ENCODE measurements at regions not wholly inside any gene's neighbourhood (a gene's known extent, or its start where the extent isn't known, plus 50 kb on each side); places are given as distances from the start of the nearest gene placed in this dataset.

DNA sequence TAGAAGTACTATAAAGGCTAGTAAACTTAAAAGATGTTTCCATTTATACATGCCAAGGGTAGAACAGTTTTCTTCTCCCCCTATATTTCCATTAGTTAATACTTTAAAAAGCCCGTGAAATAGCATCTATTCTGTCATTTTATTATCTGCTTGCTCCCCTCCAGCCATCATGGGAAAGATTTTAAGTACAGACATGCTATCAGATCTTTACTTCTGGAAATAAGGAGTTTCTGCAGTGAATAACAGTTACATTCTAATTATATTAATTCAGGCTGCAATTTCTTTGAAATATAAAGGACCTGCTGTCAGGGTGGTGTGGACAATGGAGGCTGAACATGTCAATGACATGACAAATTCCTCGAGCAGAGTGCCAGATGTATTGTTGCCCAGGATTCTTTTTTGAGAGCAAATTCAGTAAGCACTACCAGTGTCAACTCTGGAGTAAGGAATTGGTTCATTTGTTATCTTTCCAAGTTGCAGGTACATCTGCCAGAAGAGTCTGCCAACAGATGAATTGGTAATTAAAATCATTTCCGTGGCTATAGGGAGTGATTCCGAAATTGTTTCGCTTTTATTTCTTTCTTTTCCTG, 151.3 kb downstream of the BTG1 start:
- no peak for ATAC-seq

DNA sequence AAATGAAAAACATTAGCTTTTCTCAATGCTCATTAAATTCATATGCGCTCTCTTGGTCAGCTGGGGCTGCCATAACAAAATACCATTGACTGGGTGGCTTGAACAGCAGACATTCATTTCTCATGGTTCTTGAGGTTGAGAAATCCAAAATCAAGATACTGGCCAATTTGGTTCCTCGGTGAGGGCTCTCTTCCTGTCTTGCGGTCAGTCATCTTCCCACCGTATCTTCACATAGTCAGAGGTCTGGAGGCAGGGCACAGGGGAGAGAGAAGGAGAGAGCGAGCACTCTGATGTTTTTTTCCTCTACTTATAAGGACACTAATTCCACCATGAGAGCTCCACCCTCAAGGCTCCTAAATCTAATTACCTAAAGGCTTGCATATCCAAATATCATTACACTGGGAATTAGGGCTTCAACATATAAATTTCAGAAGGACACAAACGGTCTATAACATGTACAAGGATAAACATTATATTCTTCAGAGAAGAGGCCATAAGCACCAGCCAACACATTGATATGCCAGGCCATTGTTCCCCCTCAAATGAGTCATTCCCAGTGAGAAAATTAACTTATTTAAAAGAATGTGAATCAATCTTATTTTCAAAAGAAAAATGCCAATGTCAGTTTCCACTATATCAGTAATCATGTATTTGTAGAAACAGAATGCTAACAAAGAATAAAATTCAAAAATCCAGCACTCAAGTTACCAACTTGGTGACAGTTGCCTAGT, 152.2 kb downstream of the BTG1 start:
- no peak for ATAC-seq

DNA sequence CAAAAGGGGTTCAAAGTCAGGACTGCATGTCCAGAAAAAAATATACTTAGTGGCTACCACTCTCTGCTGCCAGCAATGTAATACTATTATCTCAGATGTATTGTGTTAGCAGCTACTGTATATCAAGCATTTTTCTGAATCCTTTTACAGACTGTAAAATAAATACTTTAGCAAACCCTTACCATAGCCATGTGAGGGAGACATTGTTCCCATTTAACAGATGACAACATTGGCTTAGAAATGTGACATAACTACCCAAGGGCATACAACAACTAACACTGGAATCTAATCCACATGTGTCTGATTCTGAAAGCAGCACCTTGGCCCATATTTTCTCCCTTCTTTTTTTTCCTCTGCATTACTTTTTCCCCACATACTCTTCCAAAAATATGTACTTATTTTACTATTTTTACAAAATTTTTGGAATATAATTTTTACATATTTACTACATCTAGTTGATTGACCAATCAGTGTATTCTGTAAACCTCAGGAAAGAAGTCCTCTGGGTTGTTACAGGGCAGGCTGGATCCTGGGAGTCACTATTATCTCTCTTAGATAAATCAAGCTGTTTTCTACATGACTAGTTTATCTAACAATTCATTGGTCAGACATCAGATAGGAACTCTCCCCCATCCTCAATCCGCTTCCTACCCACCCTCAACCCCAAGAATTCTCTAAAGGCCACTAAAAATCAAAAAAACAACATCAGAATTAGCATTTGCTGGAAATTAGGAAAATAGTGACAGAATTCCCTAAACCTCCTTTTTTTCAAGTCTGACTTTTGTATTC, 154.1 kb downstream of the BTG1 start:
- peak in 1 of 2 donors; percentile 36 for ATAC-seq

DNA sequence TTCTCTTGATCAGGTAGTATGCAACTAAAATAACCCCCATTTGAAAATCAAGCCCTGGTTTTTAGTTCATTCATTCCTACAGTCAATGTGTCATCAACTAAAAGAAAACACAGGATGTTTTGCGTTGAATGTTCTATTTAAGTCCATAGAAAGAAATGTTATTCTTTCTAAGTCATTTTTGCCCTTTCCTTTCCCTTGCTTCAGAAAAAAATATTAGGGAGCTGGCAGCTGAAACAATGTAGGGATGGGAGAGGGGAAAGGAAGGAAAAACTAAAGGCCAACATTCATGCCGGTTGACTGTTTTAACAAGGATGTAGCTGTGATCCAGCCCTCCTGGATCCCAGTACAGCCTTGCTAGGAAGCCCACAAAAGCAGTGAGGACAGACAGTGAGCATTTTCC, 155.1 kb downstream of the BTG1 start:
- no peak for ATAC-seq

DNA sequence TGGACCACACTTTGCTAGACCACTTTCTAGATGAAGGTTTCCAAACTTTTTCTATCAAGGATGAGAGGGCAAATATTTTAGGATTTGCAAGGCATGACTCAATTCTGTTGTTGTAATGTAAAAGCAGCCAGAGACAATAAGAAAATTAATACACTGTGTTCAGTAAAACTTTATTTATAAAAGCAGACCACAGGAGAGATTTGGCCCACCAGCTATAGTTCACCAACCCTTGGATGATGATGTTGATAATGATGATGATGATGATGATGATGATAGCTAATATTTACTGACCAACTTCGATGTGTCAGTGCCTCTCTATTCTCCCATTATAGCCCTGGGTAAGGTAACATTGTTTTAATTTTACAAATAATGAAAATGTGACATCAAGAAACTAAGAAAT, 156.5 kb downstream of the BTG1 start:
- ATAC-seq = no peak

DNA sequence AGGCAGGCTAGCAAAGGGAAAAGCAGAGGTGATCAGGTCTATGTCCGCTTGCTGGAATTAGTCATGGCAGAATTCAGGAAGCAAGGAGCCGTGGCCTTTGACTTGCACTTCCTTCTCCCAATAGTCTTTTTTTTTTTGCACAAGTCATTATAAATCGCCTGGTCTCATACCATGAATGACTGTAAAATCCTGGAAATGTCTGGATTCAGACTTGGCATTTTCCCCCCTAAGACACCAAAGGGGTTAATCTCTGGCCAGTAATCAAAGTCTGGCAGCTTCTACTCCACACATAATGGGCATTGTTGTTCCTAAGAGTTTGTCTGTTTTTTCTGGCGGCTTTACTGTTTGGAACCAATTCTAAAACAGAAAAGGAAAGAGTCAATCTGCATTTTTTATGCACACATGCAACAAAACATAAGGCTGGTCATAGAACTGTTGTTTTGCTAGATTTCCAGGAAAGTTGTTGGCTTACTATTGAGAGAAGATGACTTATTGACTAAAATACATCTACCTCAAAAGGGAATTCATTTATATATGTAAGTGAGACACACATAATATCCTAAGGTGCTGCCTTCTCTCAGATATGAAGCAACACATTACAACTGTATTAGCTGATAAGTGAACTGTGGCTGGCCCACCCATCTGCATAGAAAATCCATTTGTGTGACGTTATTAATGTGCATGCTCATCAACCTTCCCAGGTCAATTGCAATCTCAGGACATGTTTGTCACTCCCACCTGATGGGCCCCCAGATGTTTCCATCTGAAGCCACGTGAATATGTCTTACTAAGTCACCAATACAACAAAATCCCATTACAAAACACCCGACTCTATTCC, 157.3 kb downstream of the BTG1 start:
- no peak for ATAC-seq

DNA sequence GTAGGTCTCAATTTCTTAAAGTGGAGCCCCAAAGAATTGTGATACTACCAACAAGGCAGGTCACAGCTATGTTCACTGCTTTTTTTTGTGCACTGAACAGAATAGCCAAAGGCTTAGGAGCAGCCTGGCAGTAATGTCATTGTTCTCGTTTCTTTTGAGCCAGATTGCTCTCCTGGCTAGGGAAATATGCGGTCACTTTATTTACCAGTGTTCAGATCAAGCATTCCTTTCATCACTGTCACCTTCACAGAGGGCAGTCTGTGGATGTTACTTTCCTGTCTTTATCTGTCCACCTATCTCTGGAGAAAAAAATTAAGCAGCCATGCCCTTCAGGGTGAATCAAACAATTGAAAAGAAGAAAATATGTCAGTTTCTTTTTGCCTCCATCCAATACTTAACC, 159.6 kb downstream of the BTG1 start:
- no peak for ATAC-seq

DNA sequence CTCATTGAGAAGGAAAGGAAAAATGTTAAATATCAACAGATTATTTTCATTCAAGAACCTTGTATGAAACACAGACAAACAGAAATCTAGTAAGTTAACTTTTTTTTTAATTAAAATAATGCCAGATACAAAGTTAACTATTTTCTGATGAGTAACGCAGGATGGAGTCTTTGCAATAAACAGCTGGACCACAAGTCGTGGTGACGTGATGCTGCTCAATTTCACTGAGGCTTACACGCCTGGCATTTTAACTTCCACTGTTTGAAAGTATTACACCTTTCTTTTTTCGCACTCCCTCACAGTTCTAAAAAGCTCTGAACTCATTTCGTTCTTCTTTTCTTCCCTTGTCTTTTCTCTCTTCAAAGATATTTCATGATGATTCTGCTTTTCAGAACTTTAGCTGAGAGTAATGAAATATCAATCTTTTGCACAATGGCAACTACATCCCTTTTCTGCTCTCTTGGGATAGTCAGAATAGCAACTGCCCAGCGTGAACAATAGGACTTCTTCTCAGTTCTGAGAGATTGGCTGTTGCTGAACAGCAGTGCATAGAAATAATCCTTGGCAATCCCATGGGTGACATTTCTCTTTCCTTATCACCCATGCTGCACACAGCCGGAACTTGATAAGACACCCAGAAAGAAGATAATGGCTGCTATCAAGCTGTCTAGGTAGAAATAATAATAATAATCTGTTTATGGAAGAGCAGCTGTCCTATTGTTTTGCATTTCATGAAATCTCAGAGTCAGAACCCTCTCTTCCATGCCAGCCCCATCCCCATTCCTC, 160.5 kb downstream of the BTG1 start:
- no peak for ATAC-seq

DNA sequence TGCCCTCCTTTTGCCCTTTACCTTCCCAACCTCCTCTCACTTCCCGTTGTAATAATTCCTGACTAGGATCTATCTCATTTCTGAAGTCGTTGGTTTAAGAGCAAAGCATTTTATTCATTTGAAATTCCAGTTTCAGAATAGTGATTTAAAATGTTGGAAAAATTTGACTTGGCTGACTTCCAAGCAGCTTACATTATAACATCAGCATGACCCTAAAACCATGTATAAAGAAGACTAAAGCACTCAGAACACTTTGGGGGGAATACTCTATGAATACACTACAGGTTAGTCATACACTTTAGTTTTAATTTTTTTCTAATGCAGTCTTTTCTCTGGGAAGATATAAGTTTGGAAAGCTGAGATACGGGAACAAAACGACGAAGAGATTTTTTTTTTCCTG, 161.1 kb downstream of the BTG1 start:
- ATAC-seq = no peak

DNA sequence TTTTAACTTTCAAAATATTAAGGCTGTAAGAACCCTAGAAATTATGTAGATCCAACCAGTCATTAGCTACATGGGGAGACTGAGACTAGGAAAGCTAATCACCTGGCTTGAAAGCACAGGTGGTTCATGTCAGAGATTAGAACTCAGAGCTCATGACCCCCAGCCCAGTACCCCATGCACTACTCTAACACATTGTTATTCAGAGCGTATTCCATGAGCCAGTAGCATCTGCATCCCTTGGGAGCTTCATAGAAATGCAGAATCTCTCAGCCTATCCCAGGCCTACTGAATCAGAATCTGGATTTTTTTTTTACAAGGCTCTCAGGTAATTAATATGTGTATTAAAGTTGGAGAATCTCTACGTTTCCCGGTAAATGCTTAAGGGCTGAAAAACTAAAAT, 161.7 kb downstream of the BTG1 start:
- ATAC-seq = no peak

DNA sequence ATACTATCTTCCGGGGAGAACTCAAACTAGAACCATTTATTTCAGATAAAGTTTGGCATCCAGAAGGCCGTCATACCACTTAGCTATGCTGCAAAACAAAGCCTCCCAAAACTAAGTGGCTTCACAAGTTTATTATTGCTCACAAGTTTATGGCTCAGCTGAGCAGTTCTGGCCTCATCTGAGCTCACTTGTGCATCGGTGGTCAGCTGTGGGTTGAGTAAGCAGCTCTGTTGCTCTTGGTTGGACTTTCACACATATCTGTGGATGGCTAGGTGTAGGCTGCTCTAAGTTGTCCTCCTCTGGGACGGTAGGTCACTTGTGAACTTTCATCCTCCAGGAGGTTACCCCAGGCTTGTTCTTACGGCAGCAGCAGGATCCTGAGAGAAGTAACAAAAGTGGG, 162.7 kb downstream of the BTG1 start:
- ATAC-seq = no peak

DNA sequence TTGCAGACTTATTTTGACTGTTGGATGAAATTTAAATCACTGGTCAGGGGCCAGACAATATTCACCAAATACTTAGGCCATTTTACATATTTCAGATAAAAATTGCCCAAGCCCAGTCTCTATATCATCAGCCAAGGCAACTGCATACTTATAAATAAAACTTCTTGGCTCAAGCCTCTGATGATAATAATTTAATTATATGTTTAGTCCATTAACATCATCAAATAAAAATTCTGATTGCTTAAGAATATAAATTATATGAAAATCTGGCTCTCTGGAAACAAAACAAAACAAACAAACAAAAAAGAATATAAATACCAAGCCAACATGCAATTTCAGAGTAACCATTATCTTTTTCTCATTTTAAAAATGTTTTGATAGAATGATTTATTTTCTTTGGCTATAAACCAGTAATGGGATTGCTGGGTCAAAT, 165.2 kb downstream of the BTG1 start:
- no peak for ATAC-seq

DNA sequence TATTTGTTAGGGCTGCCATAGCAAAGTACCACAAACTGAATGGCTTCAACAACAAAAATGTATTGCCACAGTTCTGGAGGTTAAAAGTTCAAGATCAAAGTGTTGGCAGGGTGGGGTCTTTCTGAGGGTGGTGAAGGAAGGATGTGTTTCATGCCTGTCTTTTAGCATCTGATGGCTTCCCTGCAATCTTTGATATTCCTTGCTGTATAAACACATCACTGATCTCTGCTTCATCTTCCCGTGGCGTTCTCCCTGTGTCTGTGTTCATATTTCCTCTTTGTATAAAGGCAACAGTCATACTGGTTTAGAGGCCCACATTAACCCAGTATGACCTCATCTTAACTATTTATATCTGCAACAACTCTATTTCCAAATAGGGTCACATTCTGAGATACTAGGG, 167.5 kb downstream of the BTG1 start:
- ATAC-seq = peak; percentile 68 to 77

DNA sequence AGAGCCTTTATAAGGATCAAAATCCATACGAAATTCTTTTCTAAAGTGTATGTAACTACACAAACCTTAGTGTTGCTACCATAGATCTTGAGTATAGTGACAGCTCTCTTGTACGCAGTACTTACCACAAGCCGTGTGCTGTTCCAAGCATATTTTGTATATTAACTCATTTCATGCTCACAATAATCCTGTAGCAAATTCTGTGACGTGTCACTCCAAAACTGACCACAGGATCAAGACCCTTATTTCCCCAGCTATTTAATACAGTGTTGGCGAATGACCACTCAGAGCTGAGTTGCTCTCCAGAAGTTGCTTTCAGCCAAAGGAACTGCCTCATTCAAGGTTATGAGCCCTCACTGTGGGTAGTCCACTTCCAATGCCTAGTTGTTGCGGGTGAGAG, 169.8 kb downstream of the BTG1 start:
- ATAC-seq = no peak

DNA sequence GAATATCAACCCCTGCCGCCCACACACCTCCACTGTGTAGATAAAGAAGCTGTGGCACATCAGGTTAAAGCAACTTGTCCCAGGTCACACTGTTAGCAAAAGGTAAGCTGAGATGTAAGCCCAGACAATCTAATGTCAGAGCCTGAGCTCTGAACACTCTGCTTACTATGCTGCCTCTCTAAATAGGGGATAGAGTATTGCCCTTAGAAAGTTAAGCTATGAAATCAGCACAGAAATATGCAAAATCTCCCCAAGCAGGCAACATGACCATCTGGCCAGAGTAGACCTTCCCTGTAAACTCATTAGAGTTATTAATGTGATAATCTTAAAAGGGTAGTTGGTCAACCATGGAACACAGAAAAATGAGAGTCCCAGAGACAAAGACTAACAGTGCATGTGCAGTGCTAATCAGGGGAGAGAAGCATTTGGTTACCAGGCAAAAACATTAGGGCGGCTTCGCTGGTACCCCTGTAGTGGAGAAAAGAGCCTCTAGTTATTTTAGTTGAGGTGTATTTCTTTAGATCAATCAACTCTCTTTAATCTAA, 171.0 kb downstream of the BTG1 start:
- no peak for ATAC-seq

DNA sequence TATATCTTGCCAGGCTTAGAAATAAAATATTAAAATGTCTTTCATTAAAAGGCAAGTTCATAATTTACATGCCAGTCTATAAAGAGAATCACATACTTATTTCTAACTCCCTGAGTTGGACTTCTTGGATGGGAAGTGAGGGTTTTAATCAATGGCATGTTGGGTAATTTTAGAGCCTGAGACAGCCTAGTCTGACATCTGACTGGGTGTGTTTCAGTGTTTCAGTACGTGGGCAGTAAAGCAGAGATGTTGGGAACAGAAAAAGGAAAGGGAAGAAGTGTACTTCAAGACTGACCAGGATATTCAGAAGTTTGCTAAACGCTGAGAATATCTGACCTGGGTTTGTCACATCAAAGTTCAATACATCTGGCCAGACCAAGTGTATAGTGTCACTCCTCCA, 171.8 kb downstream of the BTG1 start:
- ATAC-seq = no peak

DNA sequence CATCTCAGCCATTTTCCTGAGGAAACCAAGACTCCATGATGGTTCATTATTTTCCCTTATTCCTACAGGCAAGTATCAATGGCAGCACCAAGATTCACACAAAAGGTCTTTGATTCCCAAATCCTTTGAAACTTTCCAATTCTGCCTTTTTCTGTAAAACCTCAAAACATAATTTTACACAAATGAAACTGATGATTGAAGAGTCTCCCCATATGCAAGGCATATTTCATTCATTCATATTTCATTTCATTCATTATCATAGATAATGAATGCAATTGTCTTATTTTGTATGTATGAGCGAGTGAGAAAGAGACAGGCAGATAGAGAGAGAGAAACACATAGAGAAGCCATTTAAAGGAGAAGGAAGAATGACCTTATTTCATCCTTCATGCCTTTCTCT, 172.8 kb downstream of the BTG1 start:
- ATAC-seq = no peak

DNA sequence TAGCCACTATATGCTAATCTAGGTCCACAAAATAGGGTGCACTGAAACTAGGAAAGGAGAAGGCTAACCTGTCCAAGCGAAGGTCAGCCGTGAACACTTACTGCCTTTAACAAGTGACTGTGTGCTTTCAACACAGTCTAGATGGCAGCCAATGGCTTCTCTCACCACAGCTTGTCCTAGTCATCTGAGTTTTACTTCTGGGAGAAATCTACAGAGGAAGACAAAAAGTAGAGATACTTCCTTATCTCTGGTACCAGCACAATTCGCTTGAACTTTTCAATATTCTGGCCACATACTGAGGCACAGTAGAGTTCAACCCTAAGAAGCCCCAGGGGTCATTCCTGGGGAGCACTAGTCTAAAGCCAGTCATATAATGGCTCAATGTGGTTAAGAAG, 176.9 kb downstream of the BTG1 start:
- no peak for ATAC-seq

DNA sequence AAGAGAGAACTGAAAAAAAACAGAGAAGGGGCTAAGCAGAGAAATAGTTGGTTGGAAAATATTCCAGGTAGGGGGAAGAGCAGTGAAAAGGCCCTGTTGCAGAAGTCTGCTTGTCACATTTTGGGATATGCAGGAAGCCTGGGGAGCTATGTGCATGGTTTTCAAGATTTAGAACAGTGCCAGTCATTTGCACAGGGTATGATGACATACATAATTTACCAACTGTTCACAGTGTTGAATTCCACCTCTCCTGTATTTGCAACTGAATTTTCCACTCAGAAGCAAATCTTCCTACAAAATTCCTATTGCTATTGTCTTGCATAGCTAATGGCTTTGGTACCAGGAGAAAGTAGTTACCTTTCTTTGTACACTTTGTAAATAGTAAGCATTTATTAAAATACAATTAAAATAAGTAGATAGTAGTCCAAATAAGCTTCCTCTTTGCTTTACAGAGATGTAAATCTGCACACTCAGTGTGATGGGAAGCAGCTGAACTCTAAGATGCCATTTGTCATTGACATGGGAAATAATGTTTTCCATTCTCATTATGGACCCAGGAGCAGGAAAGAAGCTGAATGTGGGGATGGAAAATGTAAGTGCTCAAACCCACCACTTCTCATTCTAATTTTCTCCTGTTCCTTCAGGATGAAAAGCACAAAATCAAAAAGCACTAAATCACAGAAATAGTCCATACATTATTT, 177.4 kb downstream of the BTG1 start:
- no peak for ATAC-seq

DNA sequence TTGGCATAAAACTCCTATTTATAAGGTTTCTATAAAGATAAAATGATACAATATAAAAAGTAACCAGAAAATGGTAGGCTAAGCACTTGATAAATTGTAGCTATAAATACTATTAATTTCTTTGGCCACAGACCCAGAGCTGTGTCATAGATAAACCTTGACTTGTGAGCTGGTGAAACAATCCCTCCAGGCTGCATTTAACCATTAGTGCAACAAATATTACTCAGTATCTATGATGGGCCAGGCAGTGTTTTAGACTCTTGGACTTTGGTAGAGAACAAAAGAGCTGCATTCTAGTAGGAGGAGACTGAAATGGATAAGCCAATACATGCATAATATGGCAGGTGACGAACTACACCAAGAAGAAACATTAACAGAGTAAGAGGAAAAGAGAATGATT, 178.1 kb downstream of the BTG1 start:
- ATAC-seq = no peak

DNA sequence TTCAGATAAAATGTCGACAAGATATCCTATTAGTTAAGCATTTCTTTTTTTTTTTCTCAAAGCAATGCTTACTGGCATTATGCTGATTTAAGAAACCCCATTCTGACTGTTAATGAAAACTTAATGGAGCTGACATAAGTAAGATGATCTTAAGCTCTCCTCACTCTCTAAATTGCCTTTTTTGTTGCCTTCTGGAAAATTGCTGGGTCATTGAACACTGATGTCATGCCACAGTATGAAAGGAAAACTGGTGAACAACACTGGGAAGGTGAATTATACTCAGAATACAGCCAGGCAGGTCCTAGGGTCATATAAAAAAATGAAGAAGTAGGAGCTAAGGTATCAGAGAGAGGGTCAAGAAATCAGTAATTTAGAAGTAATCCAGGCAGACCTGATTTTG, 179.9 kb downstream of the BTG1 start:
- no peak for ATAC-seq
